Panc1 (cell line): ENCODE measurements at regions not wholly inside any gene's neighbourhood (a gene's known extent, or its start where the extent isn't known, plus 50 kb on each side); places are given as distances from the start of the nearest gene placed in this dataset.

Source experiments
- ATAC-seq: fragments of 200-7000 bp; cut with Tn5 transposase; 2 replicates; pipeline ENCODE4 v1.9.1; 2020; ENCODE audit warnings: mild to moderate bottlenecking, moderate library complexity
- BruUV-seq: library from RNA; stranded (reverse); fragments of 400-500 nt; replicated peaks from 2 replicates; lab custom pipeline; 2021; lab: Mats Ljungman, UMichigan
- CTCF ChIA-PET: fragments of 300-600 bp; sonication (Branson Sonifier 250); formaldehyde crosslinking; loops from one replicate; lab custom pipeline; 2022; ENCODE audit warnings: antibody characterized with exemption; lab: Charles Lee
- POLR2A ChIA-PET: fragments of 300-600 bp; sonication (Branson Sonifier 250); formaldehyde crosslinking; loops from one replicate; lab custom pipeline; 2022; ENCODE audit warnings: antibody characterized with exemption; lab: Charles Lee
- DNase-seq: peaks from one replicate; pipeline ENCODE4 v3.0.0-alpha.2; 2010; ENCODE audit warnings: low read depth, low spot score
- H3K27ac ChIP-seq: 2 replicates; pipeline ENCODE4 v1.5.1; 2011; ENCODE audit warnings: mild to moderate bottlenecking, low read length, inconsistent platforms
- H3K27me3 ChIP-seq: fragments of 200-500 bp; sonication (Bioruptor generic); 2 replicates; pipeline ENCODE4 v1.6.0; 2014; ENCODE audit warnings: low read length, inconsistent platforms; ENCODE audit not compliant: control insufficient read depth, insufficient read depth
- H3K36me3 ChIP-seq: fragments of 200-500 bp; sonication (Bioruptor generic); 2 replicates; pipeline ENCODE4 v1.5.1; 2014; ENCODE audit warnings: inconsistent platforms, mild to moderate bottlenecking, low read length, moderate library complexity; ENCODE audit not compliant: control insufficient read depth, insufficient read depth
- H3K4me1 ChIP-seq: 2 replicates; pipeline ENCODE4 v1.5.1; 2011; ENCODE audit warnings: inconsistent platforms, mild to moderate bottlenecking, low read length, moderate library complexity; ENCODE audit not compliant: control insufficient read depth, insufficient read depth
- H3K4me3 ChIP-seq, 2 experiments: 2 replicates each; pipeline ENCODE4 v1.5.1; 2011 to 2012; ENCODE audit warnings: low read depth in 2 of 2, low read length in 2 of 2, mild to moderate bottlenecking in 2 of 2, inconsistent platforms in 1 of 2, moderate library complexity in 1 of 2
- H3K9me3 ChIP-seq: fragments of 200-500 bp; sonication (Bioruptor generic); 2 replicates; pipeline ENCODE4 v1.5.1; 2014; ENCODE audit warnings: low read depth, mild to moderate bottlenecking, inconsistent platforms, low read length, moderate library complexity; ENCODE audit not compliant: control insufficient read depth, insufficient read depth
- POLR2AphosphoS5 ChIP-seq: IDR thresholded peaks from 2 replicates; pipeline ENCODE4 v1.6.1; 2012; ENCODE audit warnings: mild to moderate bottlenecking, low read depth, low read length, moderate library complexity
- REST ChIP-seq, 2 experiments: IDR thresholded peaks; 2 replicates each; pipeline ENCODE4 v1.6.1; 2011 to 2012; ENCODE audit warnings: low read depth in 2 of 2, control low read depth in 1 of 2, low read length in 1 of 2, mild to moderate bottlenecking in 1 of 2, moderate library complexity in 1 of 2; ENCODE audit not compliant: insufficient read depth in 1 of 2
- SIN3A ChIP-seq: IDR thresholded peaks from 2 replicates; pipeline ENCODE4 v1.6.1; 2012; ENCODE audit warnings: low read depth, mild to moderate bottlenecking, low read length, moderate library complexity, borderline replicate concordance; ENCODE audit not compliant: insufficient read depth
- TCF7L2 ChIP-seq: IDR thresholded peaks from 2 replicates; pipeline ENCODE4 v1.6.1; 2011; ENCODE audit warnings: mild to moderate bottlenecking, low read depth, low read length, inconsistent platforms
- in situ Hi-C: cut with HindIII; loops from 2 replicates; pipeline ENCODE4 v1.10.0; 2016; ENCODE audit warnings: low sequenced_read_pairs, low pct_unique_long_range_greater_than_20kb
- intact Hi-C: fragments of 100-400 bp; cut with micrococcal nuclease; formaldehyde crosslinking; loops from one replicate; pipeline ENCODE4 v1.10.0; 2022; ENCODE audit not compliant: unreplicated experiment
- TF ChIP-seq, protein P1 (sequence below): fragments of 450-650 bp; IDR thresholded peaks from 2 replicates; pipeline ENCODE4 v1.5.1; 2017; ENCODE audit warnings: mild to moderate bottlenecking

- intact Hi-C loops, result no loop called here
Observed at GRCh38 chr10:65684896-65685295, 1240.9 kb upstream of the LRRTM3 start.

DNA sequence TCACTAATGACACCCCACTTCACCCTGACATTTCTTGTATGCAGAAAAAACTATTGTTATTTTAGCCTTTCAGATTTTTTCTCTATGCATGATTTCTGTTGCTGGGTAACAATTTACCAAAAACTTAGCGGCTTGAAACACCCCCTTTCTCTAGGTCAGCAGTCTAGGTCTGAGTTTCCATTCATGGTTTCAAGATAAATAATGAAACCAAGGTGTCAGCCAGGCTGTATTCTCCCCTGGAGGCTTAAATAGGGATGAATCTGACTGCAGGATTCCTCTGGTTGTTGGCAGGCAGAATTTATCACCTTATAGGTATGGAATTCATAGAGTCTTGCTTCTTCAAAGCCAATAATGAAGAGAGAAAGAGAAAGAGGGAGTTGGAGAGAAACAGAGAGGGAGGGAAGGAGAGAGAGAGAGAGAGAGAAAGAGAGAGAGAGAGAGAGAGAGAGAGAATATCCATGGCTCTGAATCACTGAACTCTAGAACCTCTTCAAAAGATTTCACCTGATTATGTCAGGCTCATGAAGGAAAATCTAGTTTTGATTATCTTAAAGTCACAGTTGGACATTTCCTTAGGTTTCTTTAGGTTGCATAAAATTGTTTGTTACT lies 1224.6 kb upstream of the LRRTM3 start:
- H3K4me3 ChIP-seq, result no peak overlapping the region
- POLR2A ChIA-PET, result no interaction called here
- in situ Hi-C loops (no loop called here), intact Hi-C loops (no loop called here)
- H3K27ac ChIP-seq, result no peak overlapping the region
- no peaks in the 10 kb centered on the region for H3K27me3 ChIP-seq
- CTCF ChIA-PET, result no interaction called here
- no peaks in the 10 kb centered on the region for H3K4me1 ChIP-seq
- DNase-seq, result no peak
- no TSS peak for BruUV-seq
- ATAC-seq, result no peak
- H3K9me3 ChIP-seq, result 0 out of 2 replicates have a peak, but pooled peaks cover 2% of the 10 kb centered on the region
- H3K36me3 ChIP-seq, result no peaks in the 10 kb centered on the region
- TF ChIP-seq TCF7L2 (no peak), SIN3A (no peak), POLR2AphosphoS5 (no peak), REST (IDR thresholded peaks at IDR 0.05; ENCODE audit: insufficient read depth in 1 of 2, low read depth in 2 of 2, low read length in 1 of 2) (no peak)
- TF ChIP-seq, protein P1, sequence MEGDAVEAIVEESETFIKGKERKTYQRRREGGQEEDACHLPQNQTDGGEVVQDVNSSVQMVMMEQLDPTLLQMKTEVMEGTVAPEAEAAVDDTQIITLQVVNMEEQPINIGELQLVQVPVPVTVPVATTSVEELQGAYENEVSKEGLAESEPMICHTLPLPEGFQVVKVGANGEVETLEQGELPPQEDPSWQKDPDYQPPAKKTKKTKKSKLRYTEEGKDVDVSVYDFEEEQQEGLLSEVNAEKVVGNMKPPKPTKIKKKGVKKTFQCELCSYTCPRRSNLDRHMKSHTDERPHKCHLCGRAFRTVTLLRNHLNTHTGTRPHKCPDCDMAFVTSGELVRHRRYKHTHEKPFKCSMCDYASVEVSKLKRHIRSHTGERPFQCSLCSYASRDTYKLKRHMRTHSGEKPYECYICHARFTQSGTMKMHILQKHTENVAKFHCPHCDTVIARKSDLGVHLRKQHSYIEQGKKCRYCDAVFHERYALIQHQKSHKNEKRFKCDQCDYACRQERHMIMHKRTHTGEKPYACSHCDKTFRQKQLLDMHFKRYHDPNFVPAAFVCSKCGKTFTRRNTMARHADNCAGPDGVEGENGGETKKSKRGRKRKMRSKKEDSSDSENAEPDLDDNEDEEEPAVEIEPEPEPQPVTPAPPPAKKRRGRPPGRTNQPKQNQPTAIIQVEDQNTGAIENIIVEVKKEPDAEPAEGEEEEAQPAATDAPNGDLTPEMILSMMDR, result no peak

More at GRCh38 chr10:65684896-65685295, 1240.9 kb upstream of the LRRTM3 start:
- CTCF ChIA-PET, result no interaction called here
- H3K27ac ChIP-seq, result no peak overlapping the region
- BruUV-seq, result no TSS peak
- ATAC-seq (no peak), DNase-seq (no peak)
- no peak overlapping the region for H3K4me3 ChIP-seq
- in situ Hi-C loops, result no loop called here
- no peaks in the 10 kb centered on the region for H3K36me3 ChIP-seq
- H3K9me3 ChIP-seq, result peaks cover 4% of the 10 kb centered on the region; the same call in 1 of the 2 replicates
- POLR2A ChIA-PET, result no interaction called here
- H3K4me1 ChIP-seq, result no peaks in the 10 kb centered on the region
- no peaks in the 10 kb centered on the region for H3K27me3 ChIP-seq
- TF ChIP-seq SIN3A (no peak), TCF7L2 (no peak), POLR2AphosphoS5 (no peak), REST (IDR thresholded peaks at IDR 0.05; ENCODE audit: insufficient read depth in 1 of 2, low read depth in 2 of 2, low read length in 1 of 2) (no peak)
- TF ChIP-seq, protein P1, result no peak
